IMR-90 (cell line): ENCODE measurements at regions not wholly inside any gene's neighbourhood (a gene's known extent, or its start where the extent isn't known, plus 50 kb on each side); places are given as distances from the start of the nearest gene placed in this dataset.

ENCODE experiments used
- ATAC-seq: fragments of 200-7000 bp; cut with Tn5 transposase; 2 replicates; pipeline ENCODE4 v1.9.1; 2020; ENCODE audit warnings: low read depth, mild to moderate bottlenecking, moderate library complexity
- BruUV-seq: library from RNA; stranded (reverse); fragments of 400-500 nt; replicated peaks from 2 replicates; lab custom pipeline; 2021; lab: Mats Ljungman, UMichigan
- CTCF ChIA-PET: fragments of 300-600 bp; formaldehyde crosslinking; extraction: SDS; loops from one replicate; lab custom pipeline; 2021; ENCODE audit warnings: antibody characterized with exemption; lab: Yijun Ruan, JAX
- POLR2A ChIA-PET: fragments of 300-600 bp; sonication (Branson Sonifier 250); formaldehyde crosslinking; loops from one replicate; lab custom pipeline; 2022; ENCODE audit warnings: antibody characterized with exemption; ENCODE audit not compliant: unreplicated experiment; lab: Charles Lee
- DNase-seq: peaks from one replicate; pipeline ENCODE4 v3.0.0; 2013
- H2AFZ ChIP-seq: replicated peaks from 2 replicates; pipeline ENCODE3; 2013; ENCODE audit warnings: low read length, mild to moderate bottlenecking; ENCODE audit not compliant: poor library complexity
- H2AK5ac ChIP-seq: 2 replicates; pipeline ENCODE4 v1.6.1; 2013; ENCODE audit warnings: low read depth, low read length, inconsistent platforms
- H2AK9ac ChIP-seq: replicated peaks from 2 replicates; pipeline ENCODE3; 2013; ENCODE audit warnings: mild to moderate bottlenecking, low read depth, low read length, moderate library complexity; ENCODE audit not compliant: poor library complexity
- H2BK120ac ChIP-seq: 2 replicates; pipeline ENCODE4 v1.6.1; 2013; ENCODE audit warnings: low read depth, low read length, inconsistent platforms
- H2BK15ac ChIP-seq: 3 replicates; pipeline ENCODE4 v1.6.1; 2013; ENCODE audit warnings: low read depth, low read length, inconsistent platforms
- H2BK20ac ChIP-seq: 2 replicates; pipeline ENCODE4 v1.6.1; 2013; ENCODE audit warnings: low read depth, mild to moderate bottlenecking, inconsistent platforms, low read length, moderate library complexity
- H2BK5ac ChIP-seq: 2 replicates; pipeline ENCODE4 v1.6.1; 2013; ENCODE audit warnings: mild to moderate bottlenecking, low read depth, low read length, inconsistent platforms; ENCODE audit not compliant: poor library complexity, severe bottlenecking
- H3K14ac ChIP-seq: replicated peaks from 2 replicates; pipeline ENCODE4 v1.6.1; 2013; ENCODE audit warnings: low read depth, low read length, inconsistent platforms
- H3K18ac ChIP-seq: 2 replicates; pipeline ENCODE4 v1.6.1; 2013; ENCODE audit warnings: low read depth, low read length, control low read depth
- H3K23ac ChIP-seq: 2 replicates; pipeline ENCODE4 v1.6.1; 2013; ENCODE audit warnings: low read depth, low read length, inconsistent platforms
- H3K27ac ChIP-seq: 2 replicates; pipeline ENCODE4 v1.5.1; 2013; ENCODE audit warnings: mild to moderate bottlenecking, control low read depth, low read length; ENCODE audit not compliant: insufficient read depth
- H3K27me3 ChIP-seq: 2 replicates; pipeline ENCODE4 v1.6.1; 2013; ENCODE audit warnings: low read length; ENCODE audit not compliant: control insufficient read depth, insufficient read depth
- H3K36me3 ChIP-seq: 2 replicates; pipeline ENCODE4 v1.6.1; 2013; ENCODE audit warnings: low read length, mixed read lengths; ENCODE audit not compliant: control insufficient read depth, insufficient read depth
- H3K4ac ChIP-seq: 2 replicates; pipeline ENCODE4 v1.6.1; 2013; ENCODE audit warnings: low read depth, low read length, inconsistent platforms
- H3K4me1 ChIP-seq: 2 replicates; pipeline ENCODE4 v1.6.1; 2013; ENCODE audit warnings: low read length, mixed read lengths; ENCODE audit not compliant: control insufficient read depth, insufficient read depth
- H3K4me2 ChIP-seq: 2 replicates; pipeline ENCODE4 v1.6.1; 2013; ENCODE audit warnings: low read depth, mild to moderate bottlenecking, control low read depth, low read length, moderate library complexity
- H3K4me3 ChIP-seq: 2 replicates; pipeline ENCODE4 v1.5.1; 2013; ENCODE audit warnings: low read depth, mild to moderate bottlenecking, control low read depth, low read length, moderate library complexity; ENCODE audit not compliant: insufficient read depth
- H3K56ac ChIP-seq: 2 replicates; pipeline ENCODE4 v1.6.1; 2013; ENCODE audit warnings: low read length, inconsistent platforms; ENCODE audit not compliant: insufficient read depth; ENCODE audit errors: extremely low read depth
- H3K79me1 ChIP-seq, 2 experiments: 2 replicates each; pipeline ENCODE4 v1.6.1; 2013; ENCODE audit warnings: low read length in 2 of 2, inconsistent platforms in 1 of 2, low read depth in 1 of 2
- H3K9ac ChIP-seq: 2 replicates; pipeline ENCODE4 v1.6.1; 2013; ENCODE audit warnings: low read depth, low read length, control low read depth
- H3K9me1 ChIP-seq: 2 replicates; pipeline ENCODE4 v1.6.1; 2013; ENCODE audit warnings: low read length, inconsistent platforms; ENCODE audit not compliant: insufficient read depth
- H3K9me3 ChIP-seq: 2 replicates; pipeline ENCODE4 v1.6.1; 2013; ENCODE audit warnings: low read length; ENCODE audit not compliant: control insufficient read depth, insufficient read depth
- H4K20me1 ChIP-seq: 2 replicates; pipeline ENCODE4 v1.6.1; 2013; ENCODE audit warnings: low read length, inconsistent platforms; ENCODE audit not compliant: insufficient read depth
- H4K5ac ChIP-seq: 2 replicates; pipeline ENCODE4 v1.6.1; 2013; ENCODE audit warnings: mild to moderate bottlenecking, low read depth, low read length, control low read depth
- H4K8ac ChIP-seq, 2 experiments: 2 replicates each; pipeline ENCODE4 v1.6.1; 2013; ENCODE audit warnings: low read depth in 2 of 2, low read length in 2 of 2, control low read depth in 1 of 2, inconsistent platforms in 1 of 2
- H4K91ac ChIP-seq: 2 replicates; pipeline ENCODE4 v1.6.1; 2013; ENCODE audit warnings: low read depth, low read length, inconsistent platforms; ENCODE audit not compliant: insufficient read depth
- CHD1 ChIP-seq: IDR thresholded peaks from 2 replicates; pipeline ENCODE4 v1.6.1; 2012; ENCODE audit warnings: low read depth, low read length, improper control_type of control experiment
- CTCF ChIP-seq: conservative IDR thresholded peaks from 2 replicates; pipeline ENCODE4 v1.5.1; 2012; ENCODE audit warnings: mild to moderate bottlenecking, low read depth, low read length, improper control_type of control experiment
- ELK1 ChIP-seq: fragments of 150-350 bp; IDR thresholded peaks from 2 replicates; pipeline ENCODE4 v1.6.1; 2016; ENCODE audit warnings: low read depth, mild to moderate bottlenecking, low read length, moderate library complexity, borderline replicate concordance
- FOS ChIP-seq: fragments of 150-350 bp; IDR thresholded peaks from 2 replicates; pipeline ENCODE4 v1.6.1; 2016; ENCODE audit warnings: low read depth, low read length
- MAZ ChIP-seq: IDR thresholded peaks from 2 replicates; pipeline ENCODE4 v1.6.1; 2012; ENCODE audit warnings: low read depth, mild to moderate bottlenecking, low read length, improper control_type of control experiment, moderate library complexity, borderline replicate concordance
- MXI1 ChIP-seq: IDR thresholded peaks from 2 replicates; pipeline ENCODE4 v1.6.1; 2012; ENCODE audit warnings: low read depth, mild to moderate bottlenecking, low read length, moderate library complexity, borderline replicate concordance
- NFE2L2 ChIP-seq: fragments of 150-350 bp; IDR thresholded peaks from 2 replicates; pipeline ENCODE4 v1.6.1; 2016; ENCODE audit warnings: low read depth, mild to moderate bottlenecking, low read length
- POLR2A ChIP-seq: IDR thresholded peaks from 2 replicates; pipeline ENCODE4 v1.6.1; 2012; ENCODE audit warnings: mild to moderate bottlenecking, low read depth, low read length
- RCOR1 ChIP-seq: IDR thresholded peaks from 2 replicates; pipeline ENCODE4 v1.6.1; 2012; ENCODE audit warnings: mild to moderate bottlenecking, low read length, improper control_type of control experiment; ENCODE audit not compliant: insufficient replicate concordance
- USF2 ChIP-seq: fragments of 150-350 bp; IDR thresholded peaks from 2 replicates; pipeline ENCODE4 v1.6.1; 2017; ENCODE audit warnings: mild to moderate bottlenecking, antibody characterized with exemption, low read length, low read depth
- WGBS, 2 experiments: methylation state at CpG; one replicate each; pipeline versions ENCODE4 v1.1.5 to v1.1.7; 2013; ENCODE audit warnings: missing lambda C conversion rate in 2 of 2; ENCODE audit not compliant: insufficient read length in 1 of 2; ENCODE audit errors: extremely low coverage in 2 of 2; 5-methylcytosine and 5-hydroxymethylcytosine counted together
- dilution Hi-C: fragments of 300-500 bp; cut with HindIII; formaldehyde crosslinking; loops from one replicate; pipeline ENCODE4 v1.14.3; 2018; ENCODE audit warnings: low sequenced_read_pairs; ENCODE audit not compliant: unreplicated experiment
- in situ Hi-C: fragments of 300-500 bp; cut with MboI; formaldehyde crosslinking; loops from 3 replicates; pipeline ENCODE4 v1.14.3; 2019; ENCODE audit warnings: low sequenced_read_pairs, inconsistent platforms, mixed read lengths
- intact Hi-C: fragments of 100-400 bp; cut with micrococcal nuclease; formaldehyde crosslinking; loops from 2 replicates; pipeline ENCODE4 v1.10.0; 2022

GRCh38 chr9:81320909-81321482 is 368.4 kb downstream of the TLE1 start:
- H3K18ac ChIP-seq: no peak overlapping the region
- no CpG with 5 or more reads among the region's 4 CpGs for WGBS, 2 experiments
- dilution Hi-C loops: no loop called here

More at GRCh38 chr9:81320909-81321482, 368.4 kb downstream of the TLE1 start:
- Histone ChIP-seq H2BK120ac (no peak overlapping the region), H4K5ac (no peak overlapping the region), H3K27me3 (no peaks in the 10 kb centered on the region), H3K4me1 (peaks cover 3% of the 10 kb centered on the region; the same call in 1 of the 2 replicates), H3K56ac (no peak overlapping the region), H4K20me1 (no peaks in the 10 kb centered on the region), H3K9me1 (peaks cover 3% of the 10 kb centered on the region; the same call in 1 of the 2 replicates), H3K4ac (no peak overlapping the region), H2BK15ac (no peak overlapping the region), H3K9me3 (peaks cover 9% of the 10 kb centered on the region; the same call in 1 of the 2 replicates), H3K9ac (no peak overlapping the region), H3K4me2 (no peak overlapping the region), H4K91ac (no peak overlapping the region), H3K23ac (no peak overlapping the region), H2AK5ac (no peak overlapping the region), H2BK20ac (0 out of 2 replicates have a peak overlapping the region, but pooled peaks have one; percentile 6), H2AK9ac (no peak overlapping the region), H2AFZ (no peak overlapping the region), H4K8ac (no peak overlapping the region), H3K4me3 (no peak overlapping the region), H3K27ac (no peak overlapping the region), H3K79me1 (no peaks in the 10 kb centered on the region), H3K14ac (no peak overlapping the region), H3K36me3 (no peaks in the 10 kb centered on the region), H2BK5ac (no peak overlapping the region)
- DNase-seq (no peak), ATAC-seq (no peak)
- ChIA-PET POLR2A (no interaction called here), CTCF (interaction anchor here (0.7 kb wide), 1 partner anchor 69 kb away, joined by 4 read pairs; no protein-coding TSS in a partner anchor)
- in situ Hi-C loops (no loop called here), intact Hi-C loops (no loop called here)
- TF ChIP-seq CTCF (no peak), FOS (no peak), USF2 (no peak), ELK1 (no peak), MAZ (no peak), POLR2A (no peak), RCOR1 (no peak), MXI1 (no peak), CHD1 (no peak), NFE2L2 (no peak)
- no TSS peak for BruUV-seq
